HG03095 (cell line): ENCODE measurements at regions not wholly inside any gene's neighbourhood (a gene's known extent, or its start where the extent isn't known, plus 50 kb on each side); places are given as distances from the start of the nearest gene placed in this dataset.

Experiments used
- ATAC-seq: cut with Tn5 transposase; IDR thresholded peaks from one replicate; pipeline ENCODE4 v1.9.1; 2021; ENCODE audit warnings: moderate library complexity; ENCODE audit not compliant: unreplicated experiment

- no peak for ATAC-seq
These were observed 121.0 kb upstream of the PCDH9 start for GRCh38 chr13:67351114-67351513.

GRCh38 chr13:67343777-67344176, 113.6 kb upstream of the PCDH9 start:
- ATAC-seq = no peak

GRCh38 chr13:67341406-67341805, 111.3 kb upstream of the PCDH9 start:
- ATAC-seq = no peak

GRCh38 chr13:67330149-67330548, 100.0 kb upstream of the PCDH9 start:
- ATAC-seq = no peak

GRCh38 chr13:67328895-67329294, 98.8 kb upstream of the PCDH9 start:
- ATAC-seq = no peak

- ATAC-seq = no peak
These were observed 88.7 kb upstream of the PCDH9 start for GRCh38 chr13:67318860-67319259.

GRCh38 chr13:67318398-67318797, 88.3 kb upstream of the PCDH9 start:
- ATAC-seq = no peak

GRCh38 chr13:67314405-67314804, 84.3 kb upstream of the PCDH9 start:
- no peak for ATAC-seq

GRCh38 chr13:67308004-67308772, 78.1 kb upstream of the PCDH9 start:
- peak; percentile 65 for ATAC-seq

- ATAC-seq = no peak
These were observed 76.6 kb upstream of the PCDH9 start for GRCh38 chr13:67306742-67307141.

GRCh38 chr13:67303661-67304333, 73.7 kb upstream of the PCDH9 start:
- ATAC-seq = no peak

- no peak for ATAC-seq
These were observed 69.6 kb upstream of the PCDH9 start for GRCh38 chr13:67299751-67300150.

- ATAC-seq = no peak
These were observed 69.0 kb upstream of the PCDH9 start for GRCh38 chr13:67299072-67299635.

- no peak for ATAC-seq
These were observed 68.2 kb upstream of the PCDH9 start for GRCh38 chr13:67298297-67298696.

GRCh38 chr13:67296511-67296910, 66.4 kb upstream of the PCDH9 start:
- ATAC-seq = no peak

- no peak for ATAC-seq
These were observed 62.8 kb upstream of the PCDH9 start for GRCh38 chr13:67292886-67293285.

GRCh38 chr13:67285611-67286010, 55.5 kb upstream of the PCDH9 start:
- no peak for ATAC-seq

GRCh38 chr13:67283637-67284036, 53.5 kb upstream of the PCDH9 start:
- ATAC-seq = no peak

- no peak for ATAC-seq
These were observed 51.3 kb upstream of the PCDH9 start for GRCh38 chr13:67281466-67281865.
